Duodenal mucosa (tissue), 2 donors: ENCODE measurements at regions not wholly inside any gene's neighbourhood (a gene's known extent, or its start where the extent isn't known, plus 50 kb on each side); places are given as distances from the start of the nearest gene placed in this dataset.
"Not testable (repeated sequence)": the region's sequence is repeated elsewhere in the genome, so short reads cannot be mapped to it uniquely, and the experiment has no call there.

Experiments
- H3K27ac ChIP-seq: one replicate; pipeline ENCODE4 v1.7.0; 2013; ENCODE audit warnings: low read depth, low read length
- H3K27me3 ChIP-seq, 2 donors: one replicate each; pipeline ENCODE4 v1.7.0; 2013; ENCODE audit warnings: low read length in 2 of 2, control low read depth in 1 of 2; ENCODE audit not compliant: insufficient read depth in 2 of 2, control insufficient read depth in 1 of 2
- H3K36me3 ChIP-seq, 2 donors: one replicate each; pipeline ENCODE4 v1.7.0; 2013; ENCODE audit warnings: low read length in 2 of 2, control low read depth in 1 of 2; ENCODE audit not compliant: insufficient read depth in 2 of 2, control insufficient read depth in 1 of 2
- H3K4me1 ChIP-seq, 2 donors: one replicate each; pipeline ENCODE4 v1.7.0; 2013; ENCODE audit warnings: low read length in 2 of 2, control low read depth in 1 of 2; ENCODE audit not compliant: insufficient read depth in 2 of 2, control insufficient read depth in 1 of 2
- H3K4me3 ChIP-seq, 2 donors: one replicate each; pipeline ENCODE4 v1.7.0; 2013; ENCODE audit warnings: low read length in 2 of 2, low read depth in 1 of 2
- H3K9ac ChIP-seq, 2 donors: one replicate each; pipeline ENCODE4 v1.7.0; 2013; ENCODE audit warnings: low read length in 2 of 2, low read depth in 1 of 2
- H3K9me3 ChIP-seq, 2 donors: one replicate each; pipeline ENCODE4 v1.7.0; 2013; ENCODE audit warnings: low read length in 2 of 2, control low read depth in 1 of 2; ENCODE audit not compliant: control insufficient read depth in 1 of 2

GRCh38 chr10:8656261-8656660 is 601.8 kb downstream of the GATA3 start:
- Histone ChIP-seq H3K27me3 (no peaks in the 10 kb centered on the region), H3K36me3 (no peaks in the 10 kb centered on the region), H3K4me3 (no peak overlapping the region), H3K27ac (no peak overlapping the region), H3K4me1 (no peaks in the 10 kb centered on the region), H3K9me3 (no peaks in the 10 kb centered on the region), H3K9ac (no peak overlapping the region)

GRCh38 chr10:8659982-8660381 is 605.5 kb downstream of the GATA3 start:
- H3K4me3 ChIP-seq, result no peak overlapping the region
- no peaks in the 10 kb centered on the region for H3K36me3 ChIP-seq
- H3K27me3 ChIP-seq, result no peaks in the 10 kb centered on the region
- H3K27ac ChIP-seq, result no peak overlapping the region
- no peaks in the 10 kb centered on the region for H3K4me1 ChIP-seq
- H3K9me3 ChIP-seq, result no peaks in the 10 kb centered on the region
- no peak overlapping the region for H3K9ac ChIP-seq

- H3K27me3 ChIP-seq, result no peaks in the 10 kb centered on the region
- no peaks in the 10 kb centered on the region for H3K36me3 ChIP-seq
- H3K9ac ChIP-seq, result no peak overlapping the region
These were observed 607.4 kb downstream of the GATA3 start for GRCh38 chr10:8661886-8662285.

GRCh38 chr10:8663131-8663530 is 608.6 kb downstream of the GATA3 start:
- Histone ChIP-seq H3K4me3 (no peak overlapping the region), H3K4me1 (no peaks in the 10 kb centered on the region), H3K36me3 (no peaks in the 10 kb centered on the region), H3K27ac (no peak overlapping the region), H3K27me3 (no peaks in the 10 kb centered on the region), H3K9me3 (no peaks in the 10 kb centered on the region), H3K9ac (no peak overlapping the region)

More at GRCh38 chr10:8661886-8662285, 607.4 kb downstream of the GATA3 start:
- H3K4me3 ChIP-seq, result no peak overlapping the region
- no peaks in the 10 kb centered on the region for H3K4me1 ChIP-seq
- no peaks in the 10 kb centered on the region for H3K9me3 ChIP-seq
- H3K27ac ChIP-seq, result no peak overlapping the region

- Histone ChIP-seq H3K4me1 (no peaks in the 10 kb centered on the region), H3K9ac (no peak overlapping the region)
These were observed 610.8 kb downstream of the GATA3 start for GRCh38 chr10:8665322-8665721.

GRCh38 chr10:8670461-8670860 is 616.0 kb downstream of the GATA3 start:
- Histone ChIP-seq H3K27ac (no peak overlapping the region), H3K4me1 (no peaks in the 10 kb centered on the region), H3K9me3 (no peaks in the 10 kb centered on the region), H3K27me3 (no peaks in the 10 kb centered on the region), H3K4me3 (no peak overlapping the region), H3K36me3 (no peaks in the 10 kb centered on the region), H3K9ac (no peak overlapping the region)

More at GRCh38 chr10:8665322-8665721, 610.8 kb downstream of the GATA3 start:
- no peak overlapping the region for H3K4me3 ChIP-seq
- no peaks in the 10 kb centered on the region for H3K27me3 ChIP-seq
- H3K27ac ChIP-seq, result no peak overlapping the region
- H3K9me3 ChIP-seq, result no peaks in the 10 kb centered on the region
- H3K36me3 ChIP-seq, result no peaks in the 10 kb centered on the region

- H3K27ac ChIP-seq, result no peak overlapping the region
- H3K4me3 ChIP-seq, result no peak overlapping the region
- H3K36me3 ChIP-seq, result no peaks in the 10 kb centered on the region
- H3K27me3 ChIP-seq, result no peaks in the 10 kb centered on the region
- H3K4me1 ChIP-seq, result no peaks in the 10 kb centered on the region
- H3K9ac ChIP-seq, result no peak overlapping the region
- no peaks in the 10 kb centered on the region for H3K9me3 ChIP-seq
These were observed 619.7 kb downstream of the GATA3 start for GRCh38 chr10:8674230-8674629.

GRCh38 chr10:8677642-8678041 is 623.2 kb downstream of the GATA3 start:
- Histone ChIP-seq H3K36me3 (no peaks in the 10 kb centered on the region), H3K27me3 (no peaks in the 10 kb centered on the region), H3K9me3 (peaks cover 0 to 4% of the 10 kb centered on the region in 2 donors), H3K9ac (no peak overlapping the region), H3K27ac (no peak overlapping the region), H3K4me1 (no peaks in the 10 kb centered on the region), H3K4me3 (no peak overlapping the region)

- H3K27me3 ChIP-seq, H3K4me3 ChIP-seq, H3K36me3 ChIP-seq, H3K4me1 ChIP-seq, H3K9ac ChIP-seq, H3K9me3 ChIP-seq, H3K27ac ChIP-seq: not testable (repeated sequence)
These were observed 630.4 kb downstream of the GATA3 start for GRCh38 chr10:8684916-8685315.

GRCh38 chr10:8688881-8689280 is 634.4 kb downstream of the GATA3 start:
- H3K4me3 ChIP-seq, result no peak overlapping the region
- no peaks in the 10 kb centered on the region for H3K36me3 ChIP-seq
- no peaks in the 10 kb centered on the region for H3K4me1 ChIP-seq
- H3K9me3 ChIP-seq, result peaks cover 0 to 11% of the 10 kb centered on the region in 2 donors
- no peak overlapping the region for H3K27ac ChIP-seq
- H3K27me3 ChIP-seq, result no peaks in the 10 kb centered on the region
- H3K9ac ChIP-seq, result no peak overlapping the region

GRCh38 chr10:8691498-8692017 is 637.1 kb downstream of the GATA3 start:
- Histone ChIP-seq H3K4me3 (no peak overlapping the region), H3K4me1 (no peaks in the 10 kb centered on the region), H3K36me3 (no peaks in the 10 kb centered on the region), H3K27me3 (no peaks in the 10 kb centered on the region), H3K9me3 (peaks cover 0 to 7% of the 10 kb centered on the region in 2 donors), H3K27ac (no peak overlapping the region), H3K9ac (no peak overlapping the region)
